Ishikawa (cell line): ENCODE measurements at regions not wholly inside any gene's neighbourhood (a gene's known extent, or its start where the extent isn't known, plus 50 kb on each side); places are given as distances from the start of the nearest gene placed in this dataset.

Experiments
- CEBPB ChIP-seq: IDR thresholded peaks from 2 replicates; pipeline ENCODE4 v1.6.1; 2012
- CREB1 ChIP-seq: IDR thresholded peaks from 2 replicates; pipeline ENCODE4 v1.6.1; 2012; ENCODE audit warnings: low read depth
- EGR1 ChIP-seq: IDR thresholded peaks from 2 replicates; pipeline ENCODE4 v1.6.1; 2012
- EP300 ChIP-seq: IDR thresholded peaks from 2 replicates; pipeline ENCODE4 v1.6.1; 2012; ENCODE audit warnings: borderline replicate concordance
- FOXM1 ChIP-seq: IDR thresholded peaks from 2 replicates; pipeline ENCODE4 v1.6.1; 2012; ENCODE audit warnings: low read depth, borderline replicate concordance
- NFIC ChIP-seq: IDR thresholded peaks from 2 replicates; pipeline ENCODE4 v1.6.1; 2012
- RAD21 ChIP-seq: IDR thresholded peaks from 2 replicates; pipeline ENCODE4 v1.6.1; 2012; ENCODE audit warnings: low read depth
- TAF1 ChIP-seq: IDR thresholded peaks from 2 replicates; pipeline ENCODE4 v1.6.1; 2012; ENCODE audit warnings: low read depth, mild to moderate bottlenecking
- TCF12 ChIP-seq: IDR thresholded peaks from 2 replicates; pipeline ENCODE4 v1.6.1; 2012; ENCODE audit warnings: low read depth
- TEAD4 ChIP-seq: IDR thresholded peaks from 2 replicates; pipeline ENCODE4 v1.6.1; 2012
- YY1 ChIP-seq: IDR thresholded peaks from 2 replicates; pipeline ENCODE4 v1.6.1; 2012; ENCODE audit warnings: low read depth
- ZBTB7A ChIP-seq: IDR thresholded peaks from 2 replicates; pipeline ENCODE4 v1.6.1; 2012; ENCODE audit warnings: low read depth
- TF ChIP-seq, protein P1 (sequence below): IDR thresholded peaks from 2 replicates; pipeline ENCODE4 v1.6.1; 2012; ENCODE audit warnings: low read depth, mild to moderate bottlenecking
- TF ChIP-seq, protein P2 (sequence below): IDR thresholded peaks from 2 replicates; pipeline ENCODE4 v1.6.1; 2012
- TF ChIP-seq, protein P3 (sequence below): IDR thresholded peaks from 2 replicates; pipeline ENCODE4 v1.6.1; 2012

DNA sequence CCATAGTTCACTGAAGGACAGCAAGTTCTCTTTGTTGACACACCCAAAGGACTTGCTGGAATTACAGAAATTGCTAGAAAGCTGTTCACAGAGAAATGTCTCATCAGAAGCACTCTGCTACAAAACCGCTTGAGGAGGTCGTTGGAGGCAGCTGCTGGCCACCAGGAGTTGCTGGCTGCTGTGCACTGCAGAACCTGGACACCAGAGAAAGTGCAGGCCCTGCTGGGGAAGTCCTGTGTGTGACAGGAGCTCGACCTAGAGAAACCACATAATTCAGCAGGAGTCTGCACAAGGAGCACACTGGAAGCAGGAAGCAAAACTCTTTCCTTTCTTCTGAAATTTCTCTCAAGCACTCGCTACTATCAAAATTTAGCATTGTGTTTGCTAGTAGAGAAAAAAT, 461.5 kb upstream of the GHITM start:
- TF ChIP-seq, protein P1, sequence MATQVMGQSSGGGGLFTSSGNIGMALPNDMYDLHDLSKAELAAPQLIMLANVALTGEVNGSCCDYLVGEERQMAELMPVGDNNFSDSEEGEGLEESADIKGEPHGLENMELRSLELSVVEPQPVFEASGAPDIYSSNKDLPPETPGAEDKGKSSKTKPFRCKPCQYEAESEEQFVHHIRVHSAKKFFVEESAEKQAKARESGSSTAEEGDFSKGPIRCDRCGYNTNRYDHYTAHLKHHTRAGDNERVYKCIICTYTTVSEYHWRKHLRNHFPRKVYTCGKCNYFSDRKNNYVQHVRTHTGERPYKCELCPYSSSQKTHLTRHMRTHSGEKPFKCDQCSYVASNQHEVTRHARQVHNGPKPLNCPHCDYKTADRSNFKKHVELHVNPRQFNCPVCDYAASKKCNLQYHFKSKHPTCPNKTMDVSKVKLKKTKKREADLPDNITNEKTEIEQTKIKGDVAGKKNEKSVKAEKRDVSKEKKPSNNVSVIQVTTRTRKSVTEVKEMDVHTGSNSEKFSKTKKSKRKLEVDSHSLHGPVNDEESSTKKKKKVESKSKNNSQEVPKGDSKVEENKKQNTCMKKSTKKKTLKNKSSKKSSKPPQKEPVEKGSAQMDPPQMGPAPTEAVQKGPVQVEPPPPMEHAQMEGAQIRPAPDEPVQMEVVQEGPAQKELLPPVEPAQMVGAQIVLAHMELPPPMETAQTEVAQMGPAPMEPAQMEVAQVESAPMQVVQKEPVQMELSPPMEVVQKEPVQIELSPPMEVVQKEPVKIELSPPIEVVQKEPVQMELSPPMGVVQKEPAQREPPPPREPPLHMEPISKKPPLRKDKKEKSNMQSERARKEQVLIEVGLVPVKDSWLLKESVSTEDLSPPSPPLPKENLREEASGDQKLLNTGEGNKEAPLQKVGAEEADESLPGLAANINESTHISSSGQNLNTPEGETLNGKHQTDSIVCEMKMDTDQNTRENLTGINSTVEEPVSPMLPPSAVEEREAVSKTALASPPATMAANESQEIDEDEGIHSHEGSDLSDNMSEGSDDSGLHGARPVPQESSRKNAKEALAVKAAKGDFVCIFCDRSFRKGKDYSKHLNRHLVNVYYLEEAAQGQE, result no peak
- no peak for TF ChIP-seq TAF1
- TF ChIP-seq TCF12, result no peak
- TF ChIP-seq TEAD4, result no peak
- TF ChIP-seq, protein P2, sequence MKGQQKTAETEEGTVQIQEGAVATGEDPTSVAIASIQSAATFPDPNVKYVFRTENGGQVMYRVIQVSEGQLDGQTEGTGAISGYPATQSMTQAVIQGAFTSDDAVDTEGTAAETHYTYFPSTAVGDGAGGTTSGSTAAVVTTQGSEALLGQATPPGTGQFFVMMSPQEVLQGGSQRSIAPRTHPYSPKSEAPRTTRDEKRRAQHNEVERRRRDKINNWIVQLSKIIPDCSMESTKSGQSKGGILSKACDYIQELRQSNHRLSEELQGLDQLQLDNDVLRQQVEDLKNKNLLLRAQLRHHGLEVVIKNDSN, result no peak
- no peak for TF ChIP-seq NFIC
- TF ChIP-seq ZBTB7A, result no peak
- TF ChIP-seq CEBPB, result no peak
- TF ChIP-seq RAD21, result no peak
- TF ChIP-seq EGR1, result no peak
- no peak for TF ChIP-seq EP300
- no peak for TF ChIP-seq FOXM1
- TF ChIP-seq YY1, result no peak
- no peak for TF ChIP-seq CREB1
- TF ChIP-seq, protein P3, sequence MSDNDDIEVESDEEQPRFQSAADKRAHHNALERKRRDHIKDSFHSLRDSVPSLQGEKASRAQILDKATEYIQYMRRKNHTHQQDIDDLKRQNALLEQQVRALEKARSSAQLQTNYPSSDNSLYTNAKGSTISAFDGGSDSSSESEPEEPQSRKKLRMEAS, result no peak

DNA sequence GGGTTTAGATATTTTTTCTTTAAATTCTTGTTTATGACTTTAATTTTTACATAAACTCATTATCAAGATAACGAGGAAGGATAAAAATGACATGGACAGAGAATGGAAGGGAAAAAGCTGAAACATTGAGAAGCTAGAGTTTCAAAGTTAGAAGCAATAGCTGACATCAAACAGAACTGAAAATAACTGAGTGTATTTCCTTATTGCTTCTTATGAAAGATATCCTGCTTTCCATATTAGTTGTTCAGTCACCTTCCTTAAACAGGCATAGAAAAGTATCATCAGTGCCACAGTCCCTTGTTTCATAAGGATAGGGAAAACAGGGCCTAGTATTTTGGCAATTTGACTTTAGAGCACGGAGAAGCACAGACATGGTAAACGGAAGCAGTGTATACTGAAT, 460.5 kb upstream of the GHITM start:
- no peak for TF ChIP-seq FOXM1
- TF ChIP-seq YY1, result no peak

DNA sequence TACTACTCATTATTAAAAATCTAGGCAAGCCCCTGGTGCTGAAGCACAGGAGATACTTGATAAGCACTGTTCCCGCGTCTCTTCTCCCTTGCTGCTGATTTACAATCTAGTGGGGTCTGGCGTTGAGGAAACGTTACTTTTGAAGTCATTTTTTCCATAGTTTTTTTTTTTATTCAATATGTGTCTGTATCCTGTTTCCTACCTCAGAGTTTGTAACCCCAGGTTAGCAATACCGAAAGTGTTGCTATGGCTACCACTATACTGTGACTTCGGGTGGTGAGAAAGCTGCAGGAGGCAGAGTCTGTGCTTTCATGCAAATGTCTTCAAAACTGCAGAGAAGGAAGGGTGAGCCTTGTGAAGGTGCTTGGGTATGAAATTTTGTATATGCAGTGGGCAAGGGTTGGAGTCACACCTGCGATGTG, 458.8 kb upstream of the GHITM start:
- TF ChIP-seq YY1 (no peak), ZBTB7A (no peak), RAD21 (no peak), EGR1 (no peak), CREB1 (no peak)
- TF ChIP-seq, protein P3, result no peak
- TF ChIP-seq, protein P1, result no peak
- TF ChIP-seq, protein P2, result no peak

DNA sequence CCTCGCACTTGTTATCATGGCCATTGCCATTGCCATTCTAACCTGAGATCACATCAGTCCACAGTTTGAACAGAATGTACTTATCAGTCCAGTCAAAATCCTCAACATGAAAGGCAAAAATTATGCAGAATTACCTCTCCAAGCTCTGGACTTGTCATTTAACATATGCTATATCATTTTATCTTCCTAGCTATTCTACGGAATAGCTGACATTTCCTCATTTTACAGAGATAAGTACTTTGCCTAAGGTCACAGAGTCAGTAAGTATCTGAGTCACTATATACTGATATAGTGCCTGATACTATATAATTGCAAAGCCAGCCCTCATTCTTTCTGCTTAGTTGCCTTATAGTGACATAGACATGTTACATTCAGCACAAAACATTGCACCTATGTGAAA, 456.9 kb upstream of the GHITM start:
- TF ChIP-seq EGR1 (no peak), CEBPB (no peak), RAD21 (no peak), NFIC (no peak), TCF12 (no peak), ZBTB7A (no peak), YY1 (no peak), EP300 (no peak), CREB1 (no peak)
- TF ChIP-seq, protein P3, result no peak
- TF ChIP-seq, protein P2, result no peak
- TF ChIP-seq, protein P1, result no peak

DNA sequence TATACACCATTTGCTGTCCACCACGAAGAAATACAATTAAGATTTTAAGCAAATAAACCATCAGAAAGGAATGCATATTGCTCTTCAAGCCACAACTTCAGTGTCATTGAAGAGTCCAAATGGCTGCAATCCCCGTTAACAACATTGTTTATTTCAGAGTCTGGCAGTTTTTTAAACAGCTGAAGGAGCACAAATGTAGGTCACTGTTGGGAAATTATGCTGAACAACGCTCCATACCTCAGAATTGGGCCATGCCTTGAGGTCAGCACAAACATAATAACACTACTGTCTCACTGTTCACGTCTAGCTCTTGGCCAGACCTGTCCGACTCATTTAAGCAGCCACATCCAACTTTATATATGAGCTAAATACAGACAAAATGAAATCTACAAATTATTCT, 453.9 kb upstream of the GHITM start:
- TF ChIP-seq, protein P2, result no peak
- TF ChIP-seq RAD21 (no peak), EP300 (no peak), TEAD4 (no peak), YY1 (no peak), EGR1 (no peak), ZBTB7A (no peak), CREB1 (no peak), TCF12 (no peak), FOXM1 (no peak), TAF1 (no peak), NFIC (no peak)
- TF ChIP-seq, protein P1, result no peak
